ENCODE measurements at regions not wholly inside any gene's neighbourhood (a gene's known extent, or its start where the extent isn't known, plus 50 kb on each side); places are given as distances from the start of the nearest gene placed in this dataset.

DNA sequence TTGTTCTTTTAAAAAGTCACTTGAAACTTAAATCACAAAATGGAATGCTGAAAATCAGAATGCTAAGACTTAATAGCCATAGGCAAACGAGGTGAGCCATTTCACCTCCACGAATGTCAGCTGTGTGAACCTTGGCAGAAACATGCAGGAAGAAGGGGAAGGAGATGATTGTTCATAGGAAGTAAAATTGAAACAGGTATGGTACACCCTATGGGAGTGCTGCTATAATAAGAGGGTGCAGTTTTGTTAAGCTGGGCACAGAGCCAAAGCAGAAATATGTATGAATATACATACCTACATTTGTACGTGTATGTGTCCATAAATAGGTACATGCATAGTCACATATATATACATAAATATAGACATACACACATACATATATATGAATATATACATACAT is 51.0 kb upstream of the SPINK5 start:
- no peak overlapping the region for H3K27ac ChIP-seq
- TF ChIP-seq CTCF (conservative IDR thresholded peaks at IDR 0.05) (no peak), ZFX (IDR thresholded peaks at IDR 0.05) (no peak)

DNA sequence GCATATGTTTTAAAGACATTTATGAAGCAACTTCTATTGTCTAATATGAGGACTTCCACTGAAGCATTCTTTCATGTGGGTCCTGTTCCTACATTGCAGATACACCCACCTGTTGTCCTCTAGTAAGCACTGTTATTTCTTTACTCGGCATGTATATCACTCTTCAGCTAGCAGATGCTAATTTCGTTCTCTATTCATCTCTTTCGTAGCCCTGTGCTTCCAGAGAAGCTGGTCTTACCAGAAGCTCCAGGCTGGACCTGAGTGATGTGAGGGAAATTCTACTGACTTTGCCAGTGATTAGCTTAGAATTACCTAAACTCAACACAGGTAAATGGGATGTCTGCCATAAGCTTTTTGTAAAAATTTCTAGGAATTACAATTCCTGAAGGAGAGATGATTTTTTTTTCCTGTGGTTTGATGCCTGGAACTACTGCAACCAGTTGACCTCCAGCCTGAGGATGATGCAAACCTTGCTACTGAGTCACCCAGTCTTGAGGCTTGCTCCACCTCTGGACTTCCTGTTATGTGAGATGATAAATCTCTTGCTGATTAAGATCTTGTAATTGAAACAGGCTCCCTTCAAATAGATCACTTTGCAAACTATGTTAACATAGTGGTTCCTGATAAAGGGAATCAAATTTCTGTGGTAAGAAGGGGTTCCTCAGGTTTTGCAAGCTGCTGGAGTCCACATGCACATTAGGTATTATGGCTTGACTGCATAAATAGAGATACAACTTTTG is 52.2 kb upstream of the SPINK5 start:
- no peak for TF ChIP-seq CTCF (conservative IDR thresholded peaks at IDR 0.05)
- TF ChIP-seq ZFX (IDR thresholded peaks at IDR 0.05): no peak
- peak overlapping the region; percentile 59 for H3K27ac ChIP-seq

GRCh38 chr5:148005788-148006520 is 57.8 kb upstream of the SPINK5 start:
- H3K27ac ChIP-seq: no peak overlapping the region
- TF ChIP-seq CTCF (conservative IDR thresholded peaks at IDR 0.05) (peak; percentile 42), ZFX (IDR thresholded peaks at IDR 0.05) (no peak)

- no peak overlapping the region for H3K27ac ChIP-seq
- TF ChIP-seq ZFX (IDR thresholded peaks at IDR 0.05): no peak
- TF ChIP-seq CTCF (conservative IDR thresholded peaks at IDR 0.05): no peak
These were observed 60.6 kb upstream of the SPINK5 start for GRCh38 chr5:148003226-148003625.

- TF ChIP-seq ZFX (IDR thresholded peaks at IDR 0.05) (no peak), CTCF (conservative IDR thresholded peaks at IDR 0.05) (no peak)
- no peak overlapping the region for H3K27ac ChIP-seq
These were observed 61.3 kb upstream of the SPINK5 start for GRCh38 chr5:148002451-148002850.

GRCh38 chr5:148000036-148000435 is 63.7 kb upstream of the SPINK5 start:
- TF ChIP-seq CTCF (conservative IDR thresholded peaks at IDR 0.05) (no peak), ZFX (IDR thresholded peaks at IDR 0.05) (no peak)
- H3K27ac ChIP-seq: no peak overlapping the region

DNA sequence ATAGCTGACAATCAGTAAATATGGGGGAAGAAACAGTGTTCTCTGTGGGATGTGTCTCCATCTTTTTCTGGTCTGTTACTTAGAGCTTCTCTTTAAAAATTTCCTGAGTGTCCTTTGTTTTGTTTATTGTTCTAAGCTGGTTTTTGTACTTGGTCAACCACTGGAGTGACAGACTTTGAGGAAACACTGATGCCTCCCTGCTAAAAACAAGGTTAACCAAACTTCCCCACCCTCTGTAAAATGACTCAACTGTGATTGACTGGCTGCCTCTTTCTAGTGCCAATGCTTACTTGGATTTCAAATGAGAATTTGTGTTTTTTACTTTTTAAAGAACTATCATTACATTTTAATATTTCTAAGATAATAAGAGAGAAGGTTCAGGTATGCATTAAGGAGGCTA is 65.1 kb upstream of the SPINK5 start:
- no peak for TF ChIP-seq CTCF (conservative IDR thresholded peaks at IDR 0.05)
- no peak for TF ChIP-seq ZFX (IDR thresholded peaks at IDR 0.05)
- H3K27ac ChIP-seq: no peak overlapping the region
